ENCODE measurements at regions not wholly inside any gene's neighbourhood (a gene's known extent, or its start where the extent isn't known, plus 50 kb on each side); places are given as distances from the start of the nearest gene placed in this dataset.

DNA sequence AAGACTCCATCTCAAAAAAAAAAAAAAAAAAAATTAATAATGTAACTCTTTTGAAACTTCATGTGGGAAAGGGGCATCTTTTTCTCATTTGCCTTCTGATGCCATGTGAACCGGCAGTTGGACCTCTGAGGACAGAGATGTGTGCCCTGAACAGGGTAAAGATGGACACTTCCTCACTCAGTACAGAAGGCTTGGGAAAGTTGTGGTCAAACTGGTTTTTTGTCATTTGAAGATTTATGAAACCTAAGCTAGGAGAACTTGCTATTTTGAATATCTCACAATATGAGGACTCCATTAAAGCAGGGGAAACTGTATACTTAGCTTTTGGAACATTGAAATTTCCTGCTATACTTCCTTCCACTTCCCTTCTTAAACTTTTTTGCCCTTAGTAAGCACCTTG is 147.5 kb upstream of the ALDH1B1 start:
- TF ChIP-seq CTCF (IDR thresholded peaks at IDR 0.05 in 8 of 11, conservative IDR thresholded peaks at IDR 0.05 in 3 of 11) (no peak), POLR2AphosphoS5 (IDR thresholded peaks at IDR 0.05) (no peak), POLR2A (IDR thresholded peaks at IDR 0.05) (no peak)

All from spleen (tissue), 7 donors.